ACC112 (cell line): ENCODE measurements at regions not wholly inside any gene's neighbourhood (a gene's known extent, or its start where the extent isn't known, plus 50 kb on each side); places are given as distances from the start of the nearest gene placed in this dataset.

Source experiments
- H2AFZ ChIP-seq: fragments of 200-600 bp; sonication (generic); one replicate; pipeline ENCODE4 v1.6.0; 2017; ENCODE audit warnings: antibody characterized with exemption, low read length; ENCODE audit not compliant: unreplicated experiment
- H3K27ac ChIP-seq: fragments of 200-600 bp; sonication (generic); 2 replicates; pipeline ENCODE4 v1.5.1; 2014; ENCODE audit warnings: low read depth, mild to moderate bottlenecking, antibody characterized with exemption, low read length, moderate library complexity
- H3K27me3 ChIP-seq: fragments of 200-600 bp; sonication (generic); 2 replicates; pipeline ENCODE4 v1.6.1; 2014; ENCODE audit warnings: mild to moderate bottlenecking, antibody characterized with exemption, low read length, moderate library complexity, mixed read lengths; ENCODE audit not compliant: insufficient read depth
- H3K36me3 ChIP-seq: fragments of 200-600 bp; sonication (generic); 2 replicates; pipeline ENCODE4 v1.6.1; 2016; ENCODE audit warnings: mild to moderate bottlenecking, antibody characterized with exemption, low read length, moderate library complexity, mixed read lengths; ENCODE audit not compliant: insufficient read depth
- H3K4me1 ChIP-seq: fragments of 200-600 bp; sonication (generic); one replicate; pipeline ENCODE4 v1.6.1; 2016; ENCODE audit warnings: low read length, mixed read lengths; ENCODE audit not compliant: insufficient read depth, unreplicated experiment, control insufficient read depth
- H3K4me3 ChIP-seq: fragments of 200-600 bp; sonication (generic); 2 replicates; pipeline ENCODE4 v1.5.1; 2014; ENCODE audit warnings: mild to moderate bottlenecking, low read depth, low read length
- H3K79me2 ChIP-seq: fragments of 200-600 bp; sonication (generic); one replicate; pipeline ENCODE4 v1.6.0; 2016; ENCODE audit warnings: low read length; ENCODE audit not compliant: control insufficient read depth, unreplicated experiment, insufficient read depth

- 0 out of 2 replicates have a peak overlapping the region, but pooled peaks have one; percentile 4 for H3K4me3 ChIP-seq
- H3K27me3 ChIP-seq = no peaks in the 10 kb centered on the region
- H3K79me2 ChIP-seq = no peaks in the 10 kb centered on the region
- H3K36me3 ChIP-seq = no peaks in the 10 kb centered on the region
- peak overlapping the region; percentile 62 for H3K27ac ChIP-seq
- peak overlapping the region; percentile 62 for H2AFZ ChIP-seq
- peaks cover 18% of the 10 kb centered on the region for H3K4me1 ChIP-seq
These were observed 57.9 kb upstream of the KCNE4 start for GRCh38 chr2:222993920-222994650.

GRCh38 chr2:222998459-222998858, 53.5 kb upstream of the KCNE4 start:
- Histone ChIP-seq H3K36me3 (no peaks in the 10 kb centered on the region), H3K4me3 (no peak overlapping the region), H3K79me2 (no peaks in the 10 kb centered on the region), H3K4me1 (peaks cover 17% of the 10 kb centered on the region), H3K27me3 (no peaks in the 10 kb centered on the region), H2AFZ (no peak overlapping the region), H3K27ac (no peak overlapping the region)

- H3K36me3 ChIP-seq = no peaks in the 10 kb centered on the region
- H3K27me3 ChIP-seq = no peaks in the 10 kb centered on the region
- H3K4me3 ChIP-seq = no peak overlapping the region
- H3K27ac ChIP-seq = no peak overlapping the region
- no peak overlapping the region for H2AFZ ChIP-seq
- H3K79me2 ChIP-seq = no peaks in the 10 kb centered on the region
- no peaks in the 10 kb centered on the region for H3K4me1 ChIP-seq
These were observed 50.9 kb upstream of the KCNE4 start for GRCh38 chr2:223000872-223001796.

- Histone ChIP-seq H3K27me3 (no peaks in the 10 kb centered on the region), H3K36me3 (no peaks in the 10 kb centered on the region), H3K27ac (no peak overlapping the region), H2AFZ (no peak overlapping the region), H3K4me1 (no peaks in the 10 kb centered on the region), H3K4me3 (no peak overlapping the region), H3K79me2 (no peaks in the 10 kb centered on the region)
These were observed 50.2 kb upstream of the KCNE4 start for GRCh38 chr2:223001797-223002175.
